Mesothelial cell of epicardium (in vitro differentiated cells): ENCODE measurements at regions not wholly inside any gene's neighbourhood (a gene's known extent, or its start where the extent isn't known, plus 50 kb on each side); places are given as distances from the start of the nearest gene placed in this dataset.

ENCODE experiments used
- DNase-seq, 2 experiments: peaks; one replicate each; pipeline ENCODE4 v3.0.0; 2021; ENCODE audit warnings: low spot score in 2 of 2; ENCODE audit not compliant: unreplicated experiment in 2 of 2
- H3K27ac Mint-ChIP-seq: 2 replicates; pipeline ENCODE4 v1.8.0; 2021; ENCODE audit warnings: mixed read lengths
- H3K27me3 Mint-ChIP-seq: 2 replicates; pipeline ENCODE4 v1.8.0; 2021; ENCODE audit warnings: low read depth, mixed read lengths
- H3K36me3 Mint-ChIP-seq: 2 replicates; pipeline ENCODE4 v1.8.0; 2021; ENCODE audit warnings: mixed read lengths
- H3K4me1 Mint-ChIP-seq: 2 replicates; pipeline ENCODE4 v1.8.0; 2021; ENCODE audit warnings: mixed read lengths
- H3K4me3 Mint-ChIP-seq: 2 replicates; pipeline ENCODE4 v1.8.0; 2021; ENCODE audit warnings: mild to moderate bottlenecking, moderate library complexity, mixed read lengths
- H3K9me3 Mint-ChIP-seq: 2 replicates; pipeline ENCODE4 v1.8.0; 2021; ENCODE audit warnings: mixed read lengths
- CTCF ChIP-seq: fragments of 200-600 bp; sonication (generic); IDR thresholded peaks from one replicate; pipeline ENCODE4 v1.5.0; 2021; ENCODE audit warnings: antibody characterized with exemption; ENCODE audit not compliant: unreplicated experiment

- H3K9me3 Mint-ChIP-seq: no peaks in the 10 kb centered on the region
- peaks cover 2% of the 10 kb centered on the region for H3K27me3 Mint-ChIP-seq
- no peaks in the 10 kb centered on the region for H3K4me1 Mint-ChIP-seq
- DNase-seq: no peak
- H3K4me3 Mint-ChIP-seq: no peak overlapping the region
- H3K27ac Mint-ChIP-seq: no peak overlapping the region
- H3K36me3 Mint-ChIP-seq: no peaks in the 10 kb centered on the region
- no peak for TF ChIP-seq CTCF
Measured at GRCh38 chr11:134571301-134571700, 159.3 kb upstream of the B3GAT1 start.

DNA sequence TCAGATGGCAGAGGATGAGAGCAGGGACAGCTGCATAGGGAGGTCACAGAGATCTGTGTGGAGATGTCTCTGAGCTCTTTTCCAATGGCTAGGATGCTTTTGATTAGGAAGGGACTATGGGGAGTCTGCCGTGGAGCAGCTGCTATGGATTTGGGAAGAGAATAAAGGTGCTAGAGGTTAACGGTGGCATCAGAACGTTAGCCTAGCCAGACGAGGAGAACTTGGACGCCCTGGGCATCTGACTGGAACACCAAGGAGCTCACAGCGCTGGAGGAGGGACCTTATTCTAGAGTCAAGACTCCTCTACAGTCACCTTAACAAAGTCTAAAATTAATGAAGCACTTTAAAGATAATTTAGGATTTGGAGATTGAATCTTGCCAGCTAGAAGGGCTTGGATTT, 157.2 kb upstream of the B3GAT1 start:
- DNase-seq: no peak
- Mint-ChIP-seq H3K27me3 (peaks cover 2% of the 10 kb centered on the region), H3K27ac (no peak overlapping the region), H3K36me3 (no peaks in the 10 kb centered on the region), H3K4me1 (no peaks in the 10 kb centered on the region), H3K4me3 (no peak overlapping the region), H3K9me3 (no peaks in the 10 kb centered on the region)
- no peak for TF ChIP-seq CTCF

DNA sequence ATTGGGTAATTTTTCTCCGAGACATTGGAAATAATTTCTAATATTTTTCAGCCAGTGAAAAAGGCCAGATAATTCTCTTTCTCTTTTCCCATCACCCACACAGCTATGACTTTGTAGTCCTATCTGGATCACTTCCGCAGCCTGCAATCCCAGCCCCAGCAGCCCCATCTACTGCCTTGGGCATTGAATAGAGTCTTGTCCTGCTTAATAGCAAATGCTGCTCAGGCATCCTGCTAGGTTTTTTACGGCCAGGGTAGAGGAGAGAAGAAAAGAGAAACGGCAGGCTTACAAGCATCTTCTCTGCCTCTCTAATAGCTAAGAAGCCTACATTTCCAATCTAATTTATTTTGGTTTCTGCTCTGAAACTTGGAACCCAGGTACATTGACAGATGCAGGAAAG, 154.3 kb upstream of the B3GAT1 start:
- Mint-ChIP-seq H3K36me3 (no peaks in the 10 kb centered on the region), H3K4me1 (peaks cover 15% of the 10 kb centered on the region), H3K27me3 (peaks cover 2% of the 10 kb centered on the region), H3K9me3 (no peaks in the 10 kb centered on the region), H3K4me3 (no peak overlapping the region), H3K27ac (no peak overlapping the region)
- DNase-seq: no peak
- TF ChIP-seq CTCF: no peak

DNA sequence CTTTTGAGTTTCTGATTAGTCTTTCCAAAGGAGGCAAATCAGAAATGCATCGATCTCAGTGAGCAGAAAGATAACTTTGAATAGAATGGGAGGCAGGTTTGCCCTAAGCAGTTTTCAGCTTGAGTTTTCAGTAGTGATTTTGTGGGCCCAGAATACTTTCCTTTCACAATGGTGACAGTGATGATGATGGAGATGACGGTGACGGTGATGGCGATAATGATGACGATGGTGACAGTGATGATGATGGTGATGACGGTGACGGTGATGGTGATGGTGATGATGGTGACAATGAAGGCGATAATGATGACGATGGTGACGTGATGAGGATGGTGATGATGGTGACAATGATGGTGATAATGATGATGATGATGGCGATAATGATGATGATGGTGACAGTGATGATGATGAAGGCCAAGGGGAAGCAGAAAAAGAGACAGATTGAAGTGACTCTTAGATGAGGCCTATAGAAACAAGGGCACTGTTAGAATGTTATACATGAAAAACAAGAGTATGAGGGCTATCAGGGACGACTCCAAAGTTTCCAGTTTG, 153.4 kb upstream of the B3GAT1 start:
- Mint-ChIP-seq H3K27ac (no peak overlapping the region), H3K4me1 (peaks cover 23% of the 10 kb centered on the region), H3K9me3 (no peaks in the 10 kb centered on the region), H3K27me3 (peaks cover 2% of the 10 kb centered on the region), H3K4me3 (no peak overlapping the region), H3K36me3 (no peaks in the 10 kb centered on the region)
- DNase-seq: no peak
- TF ChIP-seq CTCF: no peak

GRCh38 chr11:134564472-134565200, 152.6 kb upstream of the B3GAT1 start:
- H3K27me3 Mint-ChIP-seq: peaks cover 2% of the 10 kb centered on the region
- TF ChIP-seq CTCF: no peak

More at GRCh38 chr11:134564472-134565200, 152.6 kb upstream of the B3GAT1 start:
- Mint-ChIP-seq H3K36me3 (no peaks in the 10 kb centered on the region), H3K4me1 (peaks cover 31% of the 10 kb centered on the region), H3K27ac (no peak overlapping the region), H3K9me3 (no peaks in the 10 kb centered on the region), H3K4me3 (no peak overlapping the region)
- no peak for DNase-seq
